ENCODE measurements at regions not wholly inside any gene's neighbourhood (a gene's known extent, or its start where the extent isn't known, plus 50 kb on each side); places are given as distances from the start of the nearest gene placed in this dataset.

DNA sequence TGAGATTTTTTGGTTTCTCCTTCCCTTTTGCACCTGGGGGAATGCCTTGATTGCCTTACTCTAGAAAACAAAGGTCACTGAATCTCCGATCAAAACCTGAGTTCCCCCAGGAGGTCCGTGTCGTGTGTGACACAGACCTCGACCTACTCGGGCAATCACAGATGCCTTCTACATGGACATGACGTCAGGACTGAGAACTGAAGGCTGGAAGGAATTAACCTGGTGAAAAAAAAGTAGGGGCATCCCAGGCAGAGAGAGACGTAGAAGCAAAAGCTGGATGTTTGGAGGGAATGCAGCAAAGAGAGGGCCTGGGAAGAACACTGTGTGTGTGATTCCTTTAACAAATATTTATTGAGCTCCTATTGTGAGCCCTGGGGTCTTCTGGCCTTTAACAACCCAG, 178.0 kb downstream of the PRDM2 start:
- no peak for DNase-seq

DNA sequence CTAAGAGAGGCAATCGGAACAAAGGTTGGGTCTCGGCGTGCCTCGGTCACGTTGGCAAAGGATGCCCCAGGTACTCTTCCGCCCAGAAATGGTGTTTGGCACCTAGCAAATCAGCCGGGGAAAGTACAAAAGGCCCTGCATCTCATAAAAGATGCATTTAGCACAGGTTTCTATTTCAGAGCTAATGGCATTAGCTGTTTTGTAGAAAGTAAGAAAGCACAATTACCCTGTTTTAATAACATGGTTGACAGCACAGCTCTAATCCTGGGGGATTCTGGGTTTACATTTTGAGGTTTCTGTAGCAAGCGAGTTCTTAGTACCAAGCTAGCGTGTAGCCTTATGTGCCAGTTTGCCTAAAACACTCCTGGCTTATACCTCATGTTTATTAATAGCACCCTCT, 178.5 kb downstream of the PRDM2 start:
- DNase-seq: no peak

DNA sequence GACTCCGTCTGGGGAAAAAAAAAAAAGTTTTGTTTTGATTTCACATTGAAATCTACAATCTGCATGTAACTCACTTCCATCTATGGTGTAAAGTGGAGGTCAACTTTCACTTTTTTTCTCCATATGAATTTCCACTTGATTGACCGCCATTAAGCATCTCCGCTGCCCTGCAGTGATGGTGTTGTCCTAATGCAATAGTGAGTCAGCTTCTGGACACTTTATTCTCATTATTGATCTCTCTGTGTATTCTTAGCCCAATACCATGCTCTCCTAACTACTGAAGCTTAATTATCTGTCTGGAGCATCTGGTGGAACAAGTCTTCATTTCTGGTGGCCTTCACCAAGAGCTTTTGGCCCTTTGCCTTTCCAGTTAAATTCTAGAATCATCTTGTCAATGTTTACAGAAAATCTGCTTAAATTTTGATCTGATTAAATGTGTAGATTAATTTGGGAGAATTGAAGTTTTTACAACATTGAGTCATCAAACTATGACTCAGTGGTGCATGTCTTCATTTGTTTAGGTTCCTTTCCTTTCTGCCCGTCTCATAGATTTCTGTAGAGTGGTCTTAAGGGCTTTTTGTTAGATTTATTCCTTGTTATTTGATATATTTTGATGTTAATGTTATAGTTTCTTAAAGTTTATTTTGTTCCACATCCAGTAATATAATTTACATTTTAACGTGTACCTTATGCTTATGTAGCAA, 181.5 kb downstream of the PRDM2 start:
- DNase-seq: no peak

DNA sequence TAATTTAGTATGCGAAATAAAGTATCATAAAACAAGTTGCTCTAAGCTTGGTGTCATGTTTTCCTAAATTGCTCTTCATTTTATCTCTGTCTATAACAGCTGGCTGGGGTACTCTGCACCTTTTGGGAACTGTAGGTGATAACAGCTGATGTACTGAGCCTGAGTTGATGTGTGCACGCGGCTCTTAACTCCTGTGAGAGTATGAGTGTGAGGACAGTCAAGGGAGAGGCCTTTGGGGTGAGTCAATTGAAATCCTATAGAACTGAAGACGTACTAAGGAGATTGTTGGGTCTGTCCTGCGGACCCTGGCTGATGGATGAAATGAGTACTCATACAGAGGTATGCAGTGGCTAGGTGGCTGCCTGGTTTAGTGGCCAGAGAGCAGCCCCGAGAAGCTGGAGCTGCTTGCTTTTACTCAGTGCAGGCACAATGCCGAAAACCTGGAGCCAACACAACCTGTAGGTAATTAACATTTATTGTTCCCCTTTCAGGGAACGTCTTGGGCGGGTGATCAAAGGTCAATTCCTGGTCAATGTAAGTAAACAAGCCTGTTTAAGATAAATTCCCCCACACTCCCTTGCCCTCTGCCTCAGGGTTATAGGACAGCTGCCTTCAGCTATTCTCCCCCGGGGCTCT, 188.5 kb downstream of the PRDM2 start:
- DNase-seq: no peak

DNA sequence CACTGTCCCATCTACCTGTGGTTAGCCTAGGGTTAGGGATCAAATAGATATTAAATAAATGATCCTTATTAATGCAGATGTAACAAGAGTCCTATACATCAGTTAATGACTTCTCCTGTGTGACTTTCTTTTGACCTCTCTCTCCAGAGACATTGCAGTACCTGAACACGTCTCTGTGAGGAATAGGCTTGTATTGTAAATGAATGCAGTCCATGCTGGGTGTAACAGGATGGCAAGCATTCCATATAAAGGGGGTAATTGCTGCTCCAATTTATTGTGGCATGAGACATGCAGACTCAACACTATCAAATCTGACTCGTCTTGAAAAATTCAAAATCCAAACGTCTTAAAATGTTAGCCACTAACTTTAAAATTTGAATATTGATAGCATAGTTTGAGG, 189.5 kb downstream of the PRDM2 start:
- no peak for DNase-seq

DNA sequence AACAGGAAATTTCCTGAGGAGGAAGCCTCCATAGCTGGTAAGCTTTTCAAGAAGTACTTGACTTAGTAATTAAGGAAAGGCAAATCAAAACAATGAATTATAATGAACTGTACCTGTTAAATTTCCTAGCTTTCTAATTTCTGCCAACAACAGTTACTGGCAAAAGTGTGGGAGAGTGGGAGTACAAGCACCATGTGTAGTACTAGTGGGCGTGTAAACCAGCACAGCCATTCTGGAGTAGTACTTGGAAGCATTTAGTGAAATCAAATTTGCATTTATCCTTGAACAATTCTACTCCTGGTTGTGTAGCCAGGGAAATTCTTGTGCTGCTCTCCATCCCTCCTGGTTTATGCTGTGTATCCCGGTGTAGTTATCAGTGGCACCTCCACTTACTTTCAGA, 190.8 kb downstream of the PRDM2 start:
- no peak for DNase-seq

DNA sequence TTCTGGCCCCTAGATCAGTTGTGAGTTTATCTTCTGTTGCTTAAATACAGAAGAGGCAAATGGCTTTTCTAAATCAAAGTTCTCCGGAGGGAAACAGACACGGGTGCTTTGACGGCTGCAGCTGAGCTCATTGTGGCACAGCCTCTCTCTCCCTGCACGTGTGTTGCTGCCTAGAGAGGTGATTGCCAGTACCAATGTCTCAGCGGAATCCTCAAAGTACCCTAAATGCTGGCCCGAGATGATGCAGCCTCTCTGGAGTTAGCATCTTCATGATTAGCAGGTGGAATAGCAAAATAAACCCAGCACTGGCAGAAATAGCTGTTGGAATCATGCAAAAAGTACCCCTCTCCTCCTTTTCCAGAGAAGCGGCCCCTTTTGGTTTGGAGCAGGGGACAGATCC, 192.2 kb downstream of the PRDM2 start:
- no peak for DNase-seq

DNA sequence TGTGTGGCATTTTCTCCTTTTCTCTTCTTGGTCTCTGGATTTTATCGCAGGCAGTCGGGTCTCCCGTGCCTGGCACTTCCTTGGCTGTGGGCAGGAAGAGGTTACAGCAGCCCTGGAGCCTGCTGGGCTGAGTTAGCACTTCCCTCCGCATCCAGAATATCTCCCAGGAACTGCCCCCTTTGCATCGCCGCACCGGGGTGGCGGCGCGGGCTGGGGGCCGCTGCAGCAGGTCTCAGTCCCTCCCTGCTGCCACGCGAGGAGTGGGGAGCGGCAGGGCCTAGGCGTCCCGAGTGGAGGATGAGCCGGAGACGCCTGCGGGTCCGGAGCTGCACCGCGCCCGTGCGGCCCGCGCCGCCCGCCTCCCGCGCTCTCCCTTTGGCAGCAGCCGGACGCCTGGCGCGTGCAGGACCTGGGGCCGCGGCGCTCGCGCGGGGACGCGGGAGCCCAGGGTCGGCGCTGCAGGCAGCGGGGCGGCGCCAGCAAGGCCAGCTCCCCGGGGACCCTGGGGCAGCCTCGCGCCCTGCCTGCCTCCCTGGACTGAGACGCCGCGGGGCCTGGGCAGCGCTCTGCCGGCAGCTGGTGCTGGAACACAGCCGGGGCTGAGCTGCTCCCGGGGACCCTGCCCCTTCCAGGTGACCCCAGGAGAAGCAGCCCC, 192.8 kb downstream of the PRDM2 start:
- DNase-seq: no peak

DNA sequence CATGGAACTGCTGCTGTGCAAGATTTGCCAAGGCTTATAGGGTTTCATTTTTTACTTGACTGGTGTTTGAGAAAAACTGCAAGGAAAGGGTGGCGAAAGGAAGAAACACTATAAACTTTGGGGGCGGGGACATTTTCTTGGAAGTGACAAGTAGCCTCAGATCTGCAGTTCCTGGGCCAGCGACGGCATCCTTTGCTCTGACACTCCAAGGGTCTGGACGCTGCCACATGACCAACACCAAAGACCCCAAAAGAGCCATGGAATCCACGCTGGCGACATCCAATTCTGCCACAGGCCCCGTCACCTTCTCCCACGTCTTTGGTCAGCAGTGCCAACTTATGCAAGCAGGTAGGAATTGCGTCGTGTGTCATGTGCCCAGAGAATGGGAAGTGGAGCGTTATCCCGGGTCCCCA, 193.4 kb downstream of the PRDM2 start:
- no peak for DNase-seq

DNA sequence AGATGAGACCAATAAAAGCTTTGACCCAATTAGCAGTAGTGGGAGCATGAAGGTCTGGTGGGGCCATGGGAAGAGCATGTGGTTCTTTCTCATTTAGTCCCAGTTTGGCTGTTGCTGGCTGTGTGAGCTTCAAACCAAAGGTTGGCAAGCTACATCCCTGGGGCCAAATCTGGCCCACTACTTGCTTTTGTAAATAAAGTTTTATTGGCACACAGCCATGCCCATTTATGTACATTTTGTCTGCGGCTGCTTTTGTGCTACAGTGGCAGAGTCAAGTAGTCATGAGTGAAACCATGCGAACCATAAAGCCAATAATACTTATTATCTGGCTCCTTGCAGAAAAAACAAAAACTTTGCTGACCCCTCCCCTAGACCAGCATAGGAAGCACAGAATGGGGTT, 196.9 kb downstream of the PRDM2 start:
- no peak for DNase-seq

DNA sequence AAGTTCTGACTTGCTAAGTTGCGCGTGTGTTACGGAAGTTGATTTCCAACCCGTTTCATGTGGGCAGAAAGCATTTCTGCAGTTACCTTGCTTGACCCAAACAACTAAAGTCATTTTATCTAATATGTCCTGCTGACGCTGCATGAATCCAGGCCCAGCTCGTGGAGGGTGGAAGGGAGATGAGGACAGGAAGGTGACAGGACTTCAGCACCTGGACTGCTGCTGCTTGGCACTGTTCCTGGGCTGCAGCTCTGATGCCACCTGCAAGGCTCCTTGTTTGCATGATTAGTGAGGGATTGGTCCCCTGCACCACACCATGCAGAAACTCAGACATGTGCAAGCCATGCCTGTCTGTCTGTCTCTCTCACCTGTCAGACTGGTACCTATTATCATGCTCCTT, 198.4 kb downstream of the PRDM2 start:
- DNase-seq: no peak

DNA sequence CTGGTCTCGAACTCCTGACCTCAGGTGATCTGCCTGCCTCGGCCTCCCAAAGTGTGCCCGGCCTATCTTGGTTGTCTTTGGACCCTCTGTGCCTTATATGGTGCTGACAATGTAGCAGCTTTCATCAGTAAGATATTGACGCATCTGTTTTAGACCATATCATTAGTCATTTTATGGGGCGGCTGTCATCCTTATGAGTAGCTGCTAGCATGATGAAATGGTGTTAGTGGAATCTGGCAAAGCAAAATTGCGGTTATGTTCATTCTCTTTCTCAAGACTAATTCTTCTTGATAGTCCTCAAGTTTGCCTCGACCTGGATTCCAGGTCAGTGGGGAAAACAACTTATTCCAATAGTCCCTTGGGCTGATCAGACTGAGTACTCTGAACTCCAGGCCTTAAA, 199.9 kb downstream of the PRDM2 start:
- DNase-seq: no peak

DNA sequence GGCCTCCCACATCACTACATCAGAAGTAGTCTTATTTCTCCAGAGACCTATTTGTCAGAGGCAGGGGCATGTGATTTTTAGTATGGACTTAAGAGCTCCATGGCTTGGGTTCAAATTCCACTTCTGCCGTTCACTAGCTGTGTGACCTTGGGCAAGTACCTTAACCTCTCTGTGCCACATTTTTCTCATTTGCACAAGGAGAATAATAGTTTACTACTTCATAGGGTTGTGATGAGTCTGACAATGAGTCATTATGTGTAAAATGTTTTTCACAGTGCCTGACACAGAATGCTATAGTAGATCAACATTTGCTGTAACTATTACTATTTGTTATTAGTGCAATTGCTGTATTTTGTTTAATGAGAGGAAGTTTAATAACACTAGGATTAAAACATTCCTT, 200.6 kb downstream of the PRDM2 start:
- no peak for DNase-seq

DNA sequence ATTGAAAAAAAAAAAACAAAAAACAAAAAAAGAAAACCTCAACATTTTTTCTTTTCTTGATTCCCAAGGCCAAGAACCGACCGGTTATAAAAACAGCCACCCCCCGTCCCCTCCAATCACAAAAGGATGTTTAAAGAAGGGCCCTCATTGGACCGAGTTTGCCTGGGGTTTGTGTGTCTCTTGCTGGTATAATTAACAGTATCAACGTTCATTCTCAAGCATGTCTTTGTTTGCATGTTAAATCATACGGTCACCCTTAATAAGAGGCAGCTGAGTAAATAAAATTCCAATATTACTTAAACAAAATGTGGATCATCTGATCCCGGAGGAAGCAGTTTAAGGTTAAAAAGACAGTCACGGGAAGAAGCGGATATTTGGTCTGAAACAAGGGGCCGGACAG, 201.1 kb downstream of the PRDM2 start:
- DNase-seq: no peak

DNA sequence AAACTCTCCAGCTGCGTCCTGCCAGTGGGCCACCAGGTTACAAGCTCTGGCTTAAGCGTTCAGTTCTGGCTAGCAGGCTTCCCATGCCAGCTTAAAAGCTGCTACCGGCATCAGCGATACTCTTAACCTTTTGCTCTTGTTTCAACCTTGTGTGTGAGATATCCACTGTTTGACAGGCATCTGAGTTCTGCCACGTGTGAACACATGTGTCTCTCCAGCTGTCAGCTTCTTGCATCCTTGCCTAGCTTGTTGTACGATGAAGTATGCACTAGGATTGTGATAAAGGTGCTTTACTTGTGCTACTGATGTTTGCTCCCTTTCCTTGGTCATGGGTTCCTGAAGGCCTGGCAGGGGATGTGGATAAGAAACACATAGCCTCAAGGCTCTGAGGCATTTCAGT, 201.6 kb downstream of the PRDM2 start:
- DNase-seq: no peak

DNA sequence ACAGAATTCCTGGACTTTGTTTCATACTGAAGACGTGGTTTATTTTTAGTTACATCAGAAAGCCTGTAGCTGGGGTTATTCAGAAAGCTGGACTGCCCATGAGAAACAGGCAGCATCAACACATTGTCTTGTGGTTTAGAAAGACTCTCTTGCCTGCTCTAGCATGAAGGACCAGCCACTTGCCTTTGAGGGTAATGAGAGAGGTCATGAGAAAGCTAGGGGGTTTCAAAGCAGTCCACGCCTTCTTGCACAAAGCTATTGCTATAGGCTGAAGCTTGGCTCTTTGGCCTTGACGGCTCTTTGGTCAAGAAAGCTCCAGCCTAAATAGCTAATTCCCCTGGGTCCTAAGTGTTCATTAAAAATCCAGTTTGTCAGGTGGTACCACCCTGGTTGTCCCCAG, 208.1 kb downstream of the PRDM2 start:
- DNase-seq: no peak

DNA sequence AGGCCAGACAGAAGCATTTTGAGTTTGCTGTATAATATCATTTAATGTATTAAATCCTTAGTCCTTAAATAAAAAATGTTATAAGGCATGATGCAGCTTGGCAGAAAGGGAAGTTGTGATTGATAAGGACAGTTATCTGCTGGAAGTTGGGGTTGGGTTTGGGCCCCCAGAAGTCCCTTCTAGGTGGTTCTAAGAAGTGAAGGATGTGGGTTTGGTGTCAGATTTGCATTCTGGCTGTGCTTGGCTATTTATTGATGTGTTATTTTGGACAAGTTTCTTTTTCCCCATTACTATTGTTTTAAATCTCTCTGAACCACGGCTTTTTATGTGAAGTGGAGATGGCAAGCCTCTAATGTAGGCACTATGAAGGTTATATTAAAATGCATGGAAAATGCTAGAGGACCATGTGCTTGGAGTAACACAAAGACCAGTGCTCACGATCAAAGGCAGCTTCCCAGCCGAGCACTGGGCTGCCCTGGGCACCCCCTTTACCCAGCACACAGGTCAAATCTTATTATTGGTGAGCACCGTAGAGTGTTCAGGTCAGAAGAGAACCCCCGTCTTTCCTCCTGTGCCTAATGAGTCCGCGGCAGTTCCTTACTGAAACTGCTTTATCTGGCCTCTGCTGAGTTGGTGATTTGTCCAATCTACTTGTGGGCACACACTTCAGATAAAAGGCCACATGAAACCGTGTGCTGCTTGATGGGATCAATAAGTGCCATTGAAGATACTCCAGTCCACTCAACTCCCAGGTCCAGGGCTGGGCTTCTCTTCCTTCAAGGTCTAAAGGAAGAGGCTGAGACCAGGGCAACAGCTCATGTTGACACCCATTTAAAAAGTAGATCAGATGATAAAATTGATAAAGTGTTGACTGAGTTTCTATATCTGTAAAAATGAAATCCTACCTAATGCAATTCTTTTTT, 212.0 kb downstream of the PRDM2 start:
- DNase-seq: no peak

DNA sequence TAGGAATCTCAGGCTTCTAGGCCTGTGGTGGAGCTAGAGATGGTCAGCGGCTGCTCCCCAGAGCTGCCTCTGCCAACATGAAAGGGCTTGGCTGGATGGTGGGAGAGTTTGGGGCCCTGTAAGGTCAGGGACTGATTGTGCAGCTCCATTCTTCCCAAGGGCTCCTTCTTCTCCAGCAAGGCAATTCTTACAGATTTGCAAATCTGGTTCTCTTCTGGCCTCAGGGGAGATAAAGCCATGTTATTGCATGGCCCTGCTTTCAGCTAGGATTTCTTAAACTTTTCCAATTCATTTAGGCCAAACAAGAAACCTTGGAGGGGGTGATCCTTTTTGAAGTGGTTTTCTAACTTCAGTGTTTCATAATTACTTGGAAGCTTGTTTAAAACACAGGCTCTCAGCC, 213.4 kb downstream of the PRDM2 start:
- DNase-seq: no peak

DNA sequence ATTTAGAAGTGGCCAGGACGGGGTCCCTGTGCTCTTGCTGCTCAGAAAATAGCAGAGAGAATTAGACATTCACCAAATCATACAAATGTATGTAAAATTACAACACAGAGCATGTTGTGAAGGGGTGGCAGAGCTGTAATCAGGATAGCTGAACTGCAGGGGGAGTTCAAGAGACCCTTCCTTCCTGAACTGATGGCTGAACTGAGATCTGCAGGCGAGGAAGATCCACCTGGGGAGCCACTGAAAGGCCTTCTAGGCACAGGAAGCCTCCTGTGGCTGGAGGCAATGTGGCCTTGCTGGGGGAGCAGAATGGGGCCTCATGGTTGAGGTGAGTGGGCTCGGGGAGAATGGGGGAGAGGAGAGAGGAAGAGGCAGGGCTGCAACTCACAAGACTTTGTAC, 216.5 kb downstream of the PRDM2 start:
- no peak for DNase-seq

DNA sequence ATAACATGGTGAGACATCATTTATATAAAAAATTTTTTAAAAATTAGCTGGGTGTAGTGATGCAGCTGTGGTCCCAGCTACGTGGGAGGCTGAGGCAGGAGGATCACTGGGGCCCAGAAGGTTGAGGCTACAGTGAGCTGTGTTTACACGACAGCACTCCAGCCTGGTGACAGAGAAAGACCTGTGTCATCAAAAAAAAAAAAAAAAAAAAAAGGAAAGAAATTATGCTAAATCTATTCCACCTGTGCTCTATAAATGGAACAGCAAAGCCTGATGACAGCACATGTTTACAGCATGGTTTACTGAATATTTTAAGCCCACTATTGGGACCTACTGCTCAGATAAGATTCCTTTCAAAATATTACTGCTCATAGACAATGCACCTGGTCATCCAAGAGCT, 217.6 kb downstream of the PRDM2 start:
- DNase-seq: no peak

DNA sequence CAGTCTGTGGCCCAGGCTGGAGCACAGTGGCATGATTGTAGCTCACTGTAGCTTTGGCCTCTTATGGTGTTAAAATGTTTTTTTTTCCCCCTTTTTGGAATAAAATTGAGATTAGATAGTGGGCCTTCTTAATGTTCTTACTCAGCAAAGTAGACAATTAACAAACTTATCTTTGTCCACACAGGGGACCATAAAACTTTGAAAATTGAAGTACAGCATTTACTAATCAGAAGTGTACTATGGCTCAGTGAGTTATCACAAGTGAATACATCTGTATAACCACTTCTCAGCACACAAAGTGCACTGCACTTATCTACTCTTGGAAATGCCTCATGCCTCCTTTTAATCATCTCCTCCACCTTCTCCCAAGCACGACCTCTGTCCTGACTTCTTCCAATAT, 218.9 kb downstream of the PRDM2 start:
- DNase-seq: no peak

DNA sequence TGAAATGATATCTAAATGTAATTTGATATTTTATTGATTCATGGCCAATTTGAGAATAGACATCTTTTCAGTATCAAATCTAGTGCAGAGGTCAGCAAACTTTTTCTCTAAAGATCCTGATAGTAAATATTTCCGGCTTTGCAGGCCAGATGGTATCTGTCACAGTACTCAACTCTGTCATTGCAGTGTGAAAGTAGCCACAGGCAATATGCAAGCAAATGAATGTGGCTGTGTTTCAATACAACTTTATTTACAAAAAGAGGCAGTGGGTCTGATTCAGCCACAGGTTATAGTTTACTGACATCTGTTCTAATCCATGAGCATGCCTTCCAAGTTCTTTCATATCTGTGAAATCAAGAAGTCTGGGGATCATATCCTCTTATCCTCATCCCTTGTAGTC, 221.2 kb downstream of the PRDM2 start:
- no peak for DNase-seq

DNA sequence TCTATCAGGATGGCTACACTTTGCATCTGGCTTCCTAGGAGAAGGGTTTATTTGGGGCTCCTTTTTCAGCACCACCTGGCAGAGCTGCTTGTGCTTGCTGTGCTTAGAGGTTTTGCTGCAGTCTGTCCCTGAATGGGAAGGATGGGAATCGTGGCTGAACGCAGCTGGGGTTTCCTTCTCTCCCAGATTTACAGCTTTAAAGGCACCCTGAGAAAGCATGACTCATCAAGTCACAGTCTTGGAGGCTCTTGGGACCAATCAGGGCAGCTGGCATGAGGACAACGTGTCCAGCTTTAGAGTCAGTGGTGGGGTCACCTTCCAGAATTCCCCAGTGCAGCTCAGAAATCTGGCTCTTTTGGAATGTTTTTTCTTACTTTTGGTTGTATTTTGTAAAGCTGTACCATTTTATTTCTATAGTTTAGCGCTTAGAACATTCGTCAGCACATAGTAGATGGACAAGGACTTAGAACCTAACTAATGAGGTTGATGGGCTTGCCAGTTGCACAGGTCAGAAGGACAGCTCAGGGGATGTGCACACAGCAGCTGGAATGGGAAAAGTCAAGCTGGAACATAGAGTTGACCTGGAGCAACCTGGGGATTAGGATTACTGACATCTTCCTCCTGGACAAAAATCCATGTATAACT, 222.6 kb downstream of the PRDM2 start:
- DNase-seq: no peak
